ENCODE measurements at regions not wholly inside any gene's neighbourhood (a gene's known extent, or its start where the extent isn't known, plus 50 kb on each side); places are given as distances from the start of the nearest gene placed in this dataset.

DNA sequence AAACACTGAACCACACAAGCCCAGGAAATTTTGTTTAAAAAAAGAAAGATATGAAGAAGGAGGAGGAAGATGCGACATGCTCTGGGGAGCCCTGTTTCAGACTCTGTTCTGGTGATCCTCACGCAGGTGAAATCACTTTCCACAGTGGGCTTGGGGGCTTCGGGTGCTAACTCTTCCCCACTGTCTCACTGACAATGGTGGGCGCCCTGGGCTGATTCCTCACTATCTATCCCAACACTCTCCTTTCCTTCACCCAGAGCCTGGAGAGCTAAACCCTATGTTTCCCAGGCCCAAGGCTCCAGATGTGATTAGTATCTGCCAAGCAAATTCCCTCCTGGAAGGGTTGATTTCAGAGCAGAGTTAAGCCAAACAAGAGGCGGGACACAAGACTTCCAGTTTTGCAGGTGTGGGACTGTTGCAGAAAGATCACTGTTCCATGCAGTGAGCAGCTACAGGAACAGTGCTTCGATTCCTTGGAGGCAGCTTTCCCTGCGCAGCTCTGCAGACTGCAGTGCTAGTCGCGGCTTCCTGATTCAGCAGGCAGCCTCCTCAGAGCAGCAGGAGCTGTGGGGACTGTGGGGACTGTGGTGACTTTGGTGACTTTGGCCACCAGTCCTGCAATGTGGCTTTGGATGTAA, 168.3 kb downstream of the RHOU start:
- Histone ChIP-seq H3K27ac (ENCODE audit: low read depth) (peak overlapping the region; percentile 76), H3K36me3 (ENCODE audit: insufficient read depth) (no peaks in the 10 kb centered on the region), H3K4me1 (ENCODE audit: insufficient read depth) (no peaks in the 10 kb centered on the region), H3K4me3 (ENCODE audit: low read depth, low read length) (no peak overlapping the region)
- 62% methylated on average over 9 of the region's 9 CpGs for WGBS
- DNase-seq (ENCODE audit: extremely low spot score) = no peak

DNA sequence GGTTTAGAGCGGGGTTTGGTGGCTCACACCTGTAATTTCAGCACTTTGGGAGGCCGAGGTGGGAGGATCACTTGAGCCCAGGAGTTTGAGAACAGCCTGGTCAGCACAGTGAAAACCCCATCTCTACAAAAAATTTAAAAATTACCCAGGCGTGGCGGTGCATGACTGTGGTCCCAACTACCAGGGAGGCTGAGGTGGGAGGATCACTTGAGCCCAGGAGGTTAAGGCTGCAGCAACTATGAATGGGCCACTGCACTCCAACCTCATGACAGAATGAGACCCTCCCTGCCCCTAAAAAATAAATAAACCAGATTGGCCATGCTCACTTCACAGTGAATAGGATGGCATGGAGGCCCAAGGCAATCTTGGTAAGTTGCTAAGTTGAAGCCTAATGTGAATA, 168.9 kb downstream of the RHOU start:
- Histone ChIP-seq H3K27ac (ENCODE audit: low read depth) (no peak overlapping the region), H3K4me1 (ENCODE audit: insufficient read depth) (no peaks in the 10 kb centered on the region), H3K4me3 (ENCODE audit: low read depth, low read length) (no peak overlapping the region), H3K36me3 (ENCODE audit: insufficient read depth) (no peaks in the 10 kb centered on the region)
- WGBS = 97% methylated on average over 4 of the region's 4 CpGs
- no peak for DNase-seq (ENCODE audit: extremely low spot score)

DNA sequence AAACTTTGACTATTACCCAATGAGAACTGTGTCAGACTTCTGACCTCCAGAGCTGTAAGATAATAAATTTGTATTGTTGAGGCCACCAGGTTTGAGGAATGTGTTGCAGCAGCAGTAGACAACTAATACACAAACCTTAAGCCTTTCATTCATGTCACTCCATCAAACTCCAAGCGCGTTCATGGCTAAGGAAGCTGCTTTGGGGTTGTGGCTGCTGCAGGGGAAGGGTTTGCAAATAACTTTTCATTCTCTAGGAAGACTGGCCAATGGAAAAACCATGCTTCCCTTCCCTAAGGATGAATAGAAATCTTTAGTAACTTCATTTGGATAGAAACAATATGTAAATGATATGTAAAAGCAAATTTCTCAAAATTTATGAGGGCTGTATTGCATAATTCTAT, 170.4 kb downstream of the RHOU start:
- no peak overlapping the region for H3K4me3 ChIP-seq (ENCODE audit: low read depth, low read length)
- no peaks in the 10 kb centered on the region for H3K4me1 ChIP-seq (ENCODE audit: insufficient read depth)
- WGBS = 89% methylated on average over 2 of the region's 2 CpGs
- no peak overlapping the region for H3K27ac ChIP-seq (ENCODE audit: low read depth)
- H3K36me3 ChIP-seq (ENCODE audit: insufficient read depth) = no peaks in the 10 kb centered on the region
- DNase-seq (ENCODE audit: extremely low spot score) = no peak

- Histone ChIP-seq H3K27ac (ENCODE audit: low read depth) (no peak overlapping the region), H3K36me3 (ENCODE audit: insufficient read depth) (no peaks in the 10 kb centered on the region), H3K4me1 (ENCODE audit: insufficient read depth) (no peaks in the 10 kb centered on the region), H3K4me3 (ENCODE audit: low read depth, low read length) (no peak overlapping the region)
- WGBS = 96% methylated on average over 10 of the region's 10 CpGs
- no peak for DNase-seq (ENCODE audit: extremely low spot score)
Measured at GRCh38 chr1:228906223-228906860, 171.1 kb downstream of the RHOU start.

GRCh38 chr1:228911225-228912210, 176.2 kb downstream of the RHOU start:
- Histone ChIP-seq H3K4me1 (ENCODE audit: insufficient read depth) (no peaks in the 10 kb centered on the region), H3K27ac (ENCODE audit: low read depth) (peak overlapping the region; percentile 44), H3K4me3 (ENCODE audit: low read depth, low read length) (no peak overlapping the region), H3K36me3 (ENCODE audit: insufficient read depth) (no peaks in the 10 kb centered on the region)
- no peak for DNase-seq (ENCODE audit: extremely low spot score)
- 67% methylated on average over 14 of the region's 14 CpGs for WGBS

DNA sequence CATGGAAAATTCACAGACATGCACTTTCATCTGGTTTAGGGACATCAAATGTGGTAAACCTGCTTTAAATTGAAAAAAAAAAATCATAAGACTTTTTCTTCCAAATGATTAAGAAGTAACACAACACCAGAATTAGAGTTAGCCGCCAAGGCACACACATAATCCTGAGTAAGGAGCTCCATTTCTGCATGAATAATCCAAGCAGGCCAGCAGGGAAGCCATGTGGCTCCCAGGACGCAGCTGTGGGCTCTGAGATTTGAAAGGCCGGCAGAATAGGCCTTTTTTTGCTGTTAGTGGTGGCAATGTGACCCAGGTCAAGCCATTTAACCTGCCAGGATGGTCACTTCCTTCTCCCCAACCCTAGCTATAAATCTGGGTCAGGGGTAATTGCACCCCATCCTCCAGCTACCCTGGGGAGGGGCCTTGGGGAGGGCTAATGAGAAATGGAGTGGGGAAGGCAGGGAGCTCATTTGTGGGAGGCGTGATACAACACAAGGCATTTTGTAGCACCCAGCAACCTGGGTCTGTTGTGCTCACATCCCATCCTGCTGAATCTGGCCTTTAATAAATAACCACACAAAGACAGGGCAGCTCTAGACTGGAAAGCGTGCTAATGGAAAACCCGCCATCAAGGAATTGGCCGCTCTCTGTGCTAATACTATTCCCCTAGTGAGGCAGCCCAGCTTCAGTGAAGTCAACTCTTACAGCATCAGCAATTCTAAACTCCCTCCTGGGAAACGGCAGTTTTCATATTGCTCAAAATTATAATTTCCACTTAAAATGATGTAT, 178.5 kb downstream of the RHOU start:
- Histone ChIP-seq H3K4me3 (ENCODE audit: low read depth, low read length) (no peak overlapping the region), H3K36me3 (ENCODE audit: insufficient read depth) (no peaks in the 10 kb centered on the region), H3K4me1 (ENCODE audit: insufficient read depth) (no peaks in the 10 kb centered on the region), H3K27ac (ENCODE audit: low read depth) (no peak overlapping the region)
- no peak for DNase-seq (ENCODE audit: extremely low spot score)
- WGBS = 93% methylated on average over 8 of the region's 8 CpGs

DNA sequence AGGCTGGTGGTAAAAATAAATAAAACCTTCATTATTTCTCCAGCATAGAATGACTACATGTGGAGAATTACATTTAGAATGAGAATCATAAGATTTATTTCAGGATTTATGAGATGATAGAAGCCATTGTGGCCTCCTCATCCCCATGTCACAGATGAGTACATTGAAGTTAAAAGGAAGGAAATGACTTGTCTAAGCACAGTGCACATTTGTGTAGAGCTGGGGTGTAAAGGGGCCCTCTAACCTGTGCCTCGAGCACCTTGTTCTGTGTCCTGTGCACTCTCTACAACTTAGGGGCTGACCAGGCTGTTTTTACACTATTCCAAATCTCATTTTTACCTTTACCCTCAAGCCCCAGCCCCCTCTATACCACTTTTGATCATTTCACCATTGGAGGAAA, 179.4 kb downstream of the RHOU start:
- Histone ChIP-seq H3K36me3 (ENCODE audit: insufficient read depth) (no peaks in the 10 kb centered on the region), H3K27ac (ENCODE audit: low read depth) (no peak overlapping the region), H3K4me1 (ENCODE audit: insufficient read depth) (no peaks in the 10 kb centered on the region), H3K4me3 (ENCODE audit: low read depth, low read length) (no peak overlapping the region)
- WGBS = 97% methylated on average over 1 of the region's 1 CpG
- DNase-seq (ENCODE audit: extremely low spot score) = no peak

- H3K4me1 ChIP-seq (ENCODE audit: insufficient read depth) = no peaks in the 10 kb centered on the region
- WGBS = 98% methylated on average over 9 of the region's 9 CpGs
- no peak overlapping the region for H3K27ac ChIP-seq (ENCODE audit: low read depth)
- no peak overlapping the region for H3K4me3 ChIP-seq (ENCODE audit: low read depth, low read length)
- no peaks in the 10 kb centered on the region for H3K36me3 ChIP-seq (ENCODE audit: insufficient read depth)
- no peak for DNase-seq (ENCODE audit: extremely low spot score)
Measured at GRCh38 chr1:228917342-228917741, 182.1 kb downstream of the RHOU start.

- H3K36me3 ChIP-seq (ENCODE audit: insufficient read depth) = no peaks in the 10 kb centered on the region
- 91% methylated on average over 2 of the region's 2 CpGs for whole genome bisulfite sequencing
- no peak overlapping the region for H3K4me3 ChIP-seq (ENCODE audit: low read depth, low read length)
- no peak overlapping the region for H3K27ac ChIP-seq (ENCODE audit: low read depth)
- H3K4me1 ChIP-seq (ENCODE audit: insufficient read depth) = no peaks in the 10 kb centered on the region
- no peak for DNase-seq (ENCODE audit: extremely low spot score)
Measured at GRCh38 chr1:228917755-228918154, 182.5 kb downstream of the RHOU start.

DNA sequence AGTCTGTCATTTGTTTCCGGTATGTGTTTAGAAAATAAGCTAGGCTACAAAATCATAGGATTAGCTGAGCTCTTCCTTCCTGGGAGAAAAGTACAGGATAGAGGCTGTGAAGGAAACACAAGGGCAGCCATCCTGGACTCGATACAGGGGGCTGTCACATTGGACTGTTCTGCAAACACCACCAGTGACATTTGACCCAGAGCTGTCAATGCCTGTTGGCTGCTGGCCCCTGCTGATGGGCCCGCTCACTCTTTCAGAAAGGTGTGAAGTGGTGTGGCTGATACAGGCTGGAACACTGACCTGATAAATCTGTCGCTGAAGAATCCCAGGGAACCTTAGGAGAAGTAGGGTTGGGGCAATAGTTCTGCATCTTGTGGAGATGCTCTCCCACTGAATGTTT, 183.1 kb downstream of the RHOU start:
- Histone ChIP-seq H3K36me3 (ENCODE audit: insufficient read depth) (no peaks in the 10 kb centered on the region), H3K4me3 (ENCODE audit: low read depth, low read length) (no peak overlapping the region), H3K4me1 (ENCODE audit: insufficient read depth) (no peaks in the 10 kb centered on the region), H3K27ac (ENCODE audit: low read depth) (no peak overlapping the region)
- WGBS = 72% methylated on average over 4 of the region's 4 CpGs
- no peak for DNase-seq (ENCODE audit: extremely low spot score)

DNA sequence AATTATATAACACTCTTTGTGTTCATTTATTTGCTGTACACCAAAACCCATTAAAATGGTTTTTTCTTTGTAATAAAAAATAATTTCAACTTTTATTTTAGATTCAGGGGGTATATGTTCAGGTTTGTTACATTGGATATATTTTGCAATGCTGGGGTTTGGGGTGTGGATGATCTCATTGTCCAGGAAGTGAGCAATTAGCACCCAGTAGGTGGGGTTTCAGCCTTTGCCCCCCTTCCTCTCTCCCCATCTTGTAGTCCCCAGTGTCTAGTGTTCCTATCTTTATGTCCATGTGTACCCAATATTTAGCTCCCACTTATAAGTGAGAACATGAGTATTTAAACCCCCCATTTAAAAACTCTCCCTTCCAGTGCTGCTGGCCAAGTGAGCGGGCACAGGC, 184.6 kb downstream of the RHOU start:
- no peak overlapping the region for H3K4me3 ChIP-seq (ENCODE audit: low read depth, low read length)
- WGBS = 100% methylated on average over 1 of the region's 1 CpG
- DNase-seq (ENCODE audit: extremely low spot score) = no peak
- no peaks in the 10 kb centered on the region for H3K36me3 ChIP-seq (ENCODE audit: insufficient read depth)
- no peaks in the 10 kb centered on the region for H3K4me1 ChIP-seq (ENCODE audit: insufficient read depth)
- no peak overlapping the region for H3K27ac ChIP-seq (ENCODE audit: low read depth)

DNA sequence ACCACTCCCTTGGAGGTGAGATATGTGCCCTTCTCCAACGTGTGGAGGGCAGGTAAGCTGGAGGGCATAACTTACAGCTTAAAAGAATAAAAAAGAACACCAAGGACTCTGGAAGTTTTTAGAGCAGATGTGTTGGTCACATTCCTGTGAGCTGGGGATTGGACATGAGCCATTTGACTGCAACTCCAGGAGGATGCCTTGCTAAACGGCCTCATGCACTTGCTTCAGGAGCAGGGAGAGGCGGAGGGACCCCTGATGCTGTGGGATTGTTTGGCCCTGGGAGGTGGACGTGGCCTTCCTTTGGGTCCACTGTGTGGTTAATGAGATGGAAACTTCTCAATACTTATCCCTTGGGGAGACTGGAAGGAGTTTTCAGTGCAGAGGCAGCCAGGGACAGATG, 185.6 kb downstream of the RHOU start:
- H3K36me3 ChIP-seq (ENCODE audit: insufficient read depth) = no peaks in the 10 kb centered on the region
- H3K4me3 ChIP-seq (ENCODE audit: low read depth, low read length) = no peak overlapping the region
- WGBS = 66% methylated on average over 4 of the region's 4 CpGs
- DNase-seq (ENCODE audit: extremely low spot score) = no peak
- H3K27ac ChIP-seq (ENCODE audit: low read depth) = no peak overlapping the region
- no peaks in the 10 kb centered on the region for H3K4me1 ChIP-seq (ENCODE audit: insufficient read depth)

- H3K4me1 ChIP-seq (ENCODE audit: insufficient read depth) = no peaks in the 10 kb centered on the region
- H3K27ac ChIP-seq (ENCODE audit: low read depth) = no peak overlapping the region
- no peaks in the 10 kb centered on the region for H3K36me3 ChIP-seq (ENCODE audit: insufficient read depth)
- no peak for DNase-seq (ENCODE audit: extremely low spot score)
- H3K4me3 ChIP-seq (ENCODE audit: low read depth, low read length) = no peak overlapping the region
- 84% methylated on average over 7 of the region's 7 CpGs for WGBS
Measured at GRCh38 chr1:228921481-228921880, 186.2 kb downstream of the RHOU start.
